ENCODE measurements at regions not wholly inside any gene's neighbourhood (a gene's known extent, or its start where the extent isn't known, plus 50 kb on each side); places are given as distances from the start of the nearest gene placed in this dataset.

GRCh38 chr22:46091277-46091977 is 58.9 kb upstream of the PPARA start:
- TF ChIP-seq CTCF (conservative IDR thresholded peaks at IDR 0.05; ENCODE audit: low read length) (no peak), EZH2phosphoT487 (IDR thresholded peaks at IDR 0.05; ENCODE audit: borderline replicate concordance) (no peak)
